Uterus (tissue), 3 donors: ENCODE measurements at regions not wholly inside any gene's neighbourhood (a gene's known extent, or its start where the extent isn't known, plus 50 kb on each side); places are given as distances from the start of the nearest gene placed in this dataset. TPM values are rescaled to one million over a fixed set of nuclear protein-coding genes. Genes with fewer than 3 reads are reported as not detected.

Experiments used
- DNase-seq, 2 donors: peaks; one replicate each; pipeline ENCODE4 v3.0.0-alpha.2; 2019 to 2020
- H3K27ac ChIP-seq, 2 donors: fragments of 200-600 bp; sonication (generic); 1 replicate in 1 of 2; 2 replicates in 1 of 2; pipeline ENCODE4 v1.5.1; 2016 to 2018
- H3K27me3 ChIP-seq, 2 donors: fragments of 200-600 bp; sonication (generic); one replicate each; pipeline ENCODE4 v1.5.1; 2018 to 2019; ENCODE audit warnings: control low read depth in 1 of 2
- H3K36me3 ChIP-seq, 2 donors: fragments of 200-600 bp; sonication (generic); one replicate each; pipeline ENCODE4 v1.5.1; 2019; ENCODE audit warnings: control low read depth in 1 of 2
- H3K4me1 ChIP-seq, 2 donors: fragments of 200-600 bp; sonication (generic); one replicate each; pipeline ENCODE4 v1.5.1; 2018 to 2019; ENCODE audit warnings: control low read depth in 1 of 2
- H3K4me3 ChIP-seq, 2 donors: fragments of 200-600 bp; sonication (generic); 1 replicate in 1 of 2; 2 replicates in 1 of 2; pipeline ENCODE4 v1.5.1; 2018 to 2019; ENCODE audit warnings: mild to moderate bottlenecking in 1 of 2
- H3K9me3 ChIP-seq, 2 donors: fragments of 200-600 bp; sonication (generic); one replicate each; pipeline ENCODE4 v1.5.1; 2019; ENCODE audit warnings: control low read depth in 1 of 2
- CTCF ChIP-seq, 4 experiments: fragments of 200-600 bp in 2 of 4; fragments of 450-650 bp in 2 of 4; sonication (generic) in 2 of 4; IDR thresholded peaks; one replicate each; pipeline ENCODE4 v1.5.1; 2016 to 2019; ENCODE audit warnings: antibody characterized with exemption in 4 of 4, mild to moderate bottlenecking in 2 of 4, moderate library complexity in 1 of 4
- POLR2A ChIP-seq, 2 donors: fragments of 450-650 bp; IDR thresholded peaks; one replicate each; pipeline ENCODE4 v1.6.1; 2016; ENCODE audit warnings: antibody characterized with exemption in 2 of 2, mild to moderate bottlenecking in 1 of 2, moderate library complexity in 1 of 2
- intact Hi-C: fragments of 100-400 bp; cut with DNase I; formaldehyde crosslinking; loops from one replicate; pipeline ENCODE4 v1.15.1; 2023; ENCODE audit warnings: low total_unique reads
- small RNA-seq: library from RNA; depleted of rRNA; stranded (forward); fragments of <200 nt; gene quantifications from one replicate; pipeline ENCODE3, GENCODE V24; 2016
- donor health status: DM: yes; HTN: yes; CAD: no.

GRCh38 chr10:121426307-121426706 is 171.9 kb downstream of the FGFR2 start:
- TF ChIP-seq POLR2A (IDR thresholded peaks at IDR 0.05), result no peak
- no peak for TF ChIP-seq CTCF (IDR thresholded peaks at IDR 0.05)
- intact Hi-C loops, result no loop called here

More at GRCh38 chr10:121426307-121426706, 171.9 kb downstream of the FGFR2 start:
- Histone ChIP-seq H3K27me3 (no peaks in the 10 kb centered on the region), H3K4me3 (no peak overlapping the region), H3K9me3 (no peaks in the 10 kb centered on the region), H3K36me3 (no peaks in the 10 kb centered on the region), H3K4me1 (no peaks in the 10 kb centered on the region), H3K27ac (peak overlapping the region in 1 of 2 donors; percentile 47)
- no peak for DNase-seq

Small RNA genes lying in the stretch of these regions (small RNA-seq; reads per million reads assigned to genes)
- not detected for gene RN7SKP167
